ENCODE measurements at regions not wholly inside any gene's neighbourhood (a gene's known extent, or its start where the extent isn't known, plus 50 kb on each side); places are given as distances from the start of the nearest gene placed in this dataset.

GRCh38 chr7:82609746-82610145, 166.2 kb upstream of the CACNA2D1 start:
- POLR2A ChIA-PET, result no interaction called here
- Mint-ChIP-seq H3K4me3 (no peak overlapping the region), H3K9me3 (no peaks in the 10 kb centered on the region), H3K27ac (no peak overlapping the region), H3K36me3 (ENCODE audit: low read depth) (no peaks in the 10 kb centered on the region), H3K4me1 (ENCODE audit: low read depth) (no peaks in the 10 kb centered on the region), H3K27me3 (no peaks in the 10 kb centered on the region)
- intact Hi-C loops (cut with micrococcal nuclease), result no loop called here
- DNase-seq (no peak), ATAC-seq (no peak)
- TF ChIP-seq CTCF (IDR thresholded peaks at IDR 0.05), result no peak
- CTCF ChIA-PET, result no interaction called here

GRCh38 chr7:82605247-82605864, 161.8 kb upstream of the CACNA2D1 start:
- CTCF ChIA-PET, result interaction anchor here (0.7 to 2.8 kb wide), 11 partner anchors 11 to 1141 kb away, joined by 3 to 13 read pairs (median 3); no protein-coding TSS in a partner anchor
- no peaks in the 10 kb centered on the region for H3K4me1 Mint-ChIP-seq (ENCODE audit: low read depth)
- ATAC-seq, result peak; percentile 51
- peak; percentile 85 for TF ChIP-seq CTCF (IDR thresholded peaks at IDR 0.05)
- peak; percentile 40 for DNase-seq
- intact Hi-C loops (cut with micrococcal nuclease), result no loop called here
- POLR2A ChIA-PET, result no interaction called here
- no peak overlapping the region for H3K27ac Mint-ChIP-seq
- H3K9me3 Mint-ChIP-seq, result no peaks in the 10 kb centered on the region
- no peaks in the 10 kb centered on the region for H3K27me3 Mint-ChIP-seq
- H3K4me3 Mint-ChIP-seq, result no peak overlapping the region
- no peaks in the 10 kb centered on the region for H3K36me3 Mint-ChIP-seq (ENCODE audit: low read depth)

- Mint-ChIP-seq H3K27ac (no peak overlapping the region), H3K4me1 (ENCODE audit: low read depth) (no peaks in the 10 kb centered on the region), H3K4me3 (no peak overlapping the region), H3K36me3 (ENCODE audit: low read depth) (no peaks in the 10 kb centered on the region), H3K27me3 (peaks cover 2% of the 10 kb centered on the region), H3K9me3 (no peaks in the 10 kb centered on the region)
- ATAC-seq, result no peak
- CTCF ChIA-PET, result no interaction called here
- POLR2A ChIA-PET, result no interaction called here
- intact Hi-C loops (cut with micrococcal nuclease), result no loop called here
- no peak for DNase-seq
- no peak for TF ChIP-seq CTCF (IDR thresholded peaks at IDR 0.05)
Observed at GRCh38 chr7:82602066-82602465, 158.5 kb upstream of the CACNA2D1 start.

- intact Hi-C loops (cut with micrococcal nuclease), result no loop called here
- Mint-ChIP-seq H3K27me3 (peaks cover 2% of the 10 kb centered on the region), H3K9me3 (no peaks in the 10 kb centered on the region), H3K27ac (no peak overlapping the region), H3K4me1 (ENCODE audit: low read depth) (peaks cover 3% of the 10 kb centered on the region), H3K36me3 (ENCODE audit: low read depth) (no peaks in the 10 kb centered on the region), H3K4me3 (no peak overlapping the region)
- CTCF ChIA-PET, result no interaction called here
- POLR2A ChIA-PET, result no interaction called here
- ATAC-seq (no peak), DNase-seq (no peak)
- TF ChIP-seq CTCF (IDR thresholded peaks at IDR 0.05), result no peak
Observed at GRCh38 chr7:82600531-82600930, 157.0 kb upstream of the CACNA2D1 start.

- Mint-ChIP-seq H3K4me3 (no peak overlapping the region), H3K4me1 (ENCODE audit: low read depth) (peaks cover 3% of the 10 kb centered on the region), H3K36me3 (ENCODE audit: low read depth) (no peaks in the 10 kb centered on the region), H3K9me3 (no peaks in the 10 kb centered on the region), H3K27ac (no peak overlapping the region), H3K27me3 (peaks cover 2% of the 10 kb centered on the region)
- ATAC-seq (no peak), DNase-seq (no peak)
- ChIA-PET CTCF (no interaction called here), POLR2A (no interaction called here)
- TF ChIP-seq CTCF (IDR thresholded peaks at IDR 0.05), result no peak
- intact Hi-C loops (cut with micrococcal nuclease), result no loop called here
Observed at GRCh38 chr7:82599895-82600294, 156.3 kb upstream of the CACNA2D1 start.
